ENCODE measurements at regions not wholly inside any gene's neighbourhood (a gene's known extent, or its start where the extent isn't known, plus 50 kb on each side); places are given as distances from the start of the nearest gene placed in this dataset.

GRCh38 chr4:96342196-96342595 lies 502.3 kb downstream of the PDHA2 start:
- intact Hi-C loops (cut with micrococcal nuclease) = loop anchor here (10.0 kb wide), 1 partner anchor 507 kb away; no protein-coding TSS in a partner anchor
- no peak overlapping the region for H3K4me2 ChIP-seq (ENCODE audit: low read length)
- no peak overlapping the region for H3K4me3 ChIP-seq (replicated peaks in 1 of 2; ENCODE audit: low read depth in 1 of 2, low read length in 2 of 2)
- no peak overlapping the region for H2AFZ ChIP-seq (ENCODE audit: low read depth, low read length, poor library complexity, severe bottlenecking)
- ChIA-PET CTCF (interaction anchor here (1.2 kb wide), 1 partner anchor 10 kb away, joined by 3 read pairs; no protein-coding TSS in a partner anchor), RAD21 (ENCODE audit: low non-redundant PET in 1 of 2, low total read pairs in 2 of 2, uncharacterized antibody in 2 of 2, unreplicated experiment in 2 of 2) (no interaction called here), POLR2A (interaction anchor here (0.7 kb wide), 1 partner anchor 117 kb away, joined by 3 read pairs; no protein-coding TSS in a partner anchor)
- no peaks in the 10 kb centered on the region for H3K9me2 ChIP-seq (ENCODE audit: insufficient read depth)
- TF ChIP-seq EGR1 (IDR thresholded peaks at IDR 0.05; ENCODE audit: low read depth) (no peak), JUND (IDR thresholded peaks at IDR 0.05) (no peak), FOSL1 (IDR thresholded peaks at IDR 0.05; ENCODE audit: low read depth) (no peak), SIN3A (IDR thresholded peaks at IDR 0.05; ENCODE audit: low read depth) (no peak), MAX (IDR thresholded peaks at IDR 0.05) (no peak), CTCF (IDR thresholded peaks at IDR 0.05 in 2 of 3, conservative IDR thresholded peaks at IDR 0.05 in 1 of 3; ENCODE audit: borderline replicate concordance in 1 of 3, insufficient read depth in 1 of 3, low read depth in 2 of 3, low read length in 2 of 3) (no peak), POLR2A (IDR thresholded peaks at IDR 0.05; ENCODE audit: borderline replicate concordance, extremely low read depth, insufficient read depth, insufficient read length) (no peak), ZBTB33 (IDR thresholded peaks at IDR 0.05; ENCODE audit: extremely low read depth, insufficient replicate concordance, low read length) (no peak), CEBPB (IDR thresholded peaks at IDR 0.05; ENCODE audit: low read depth) (no peak)
- H3K79me2 ChIP-seq (ENCODE audit: insufficient read depth, low read length) = no peaks in the 10 kb centered on the region
- no peaks in the 10 kb centered on the region for H3K36me3 ChIP-seq (ENCODE audit: control insufficient read depth in 1 of 2, insufficient read depth in 2 of 2, low read length in 2 of 2)
- DNase-seq (ENCODE audit: low read depth, low spot score) (no peak), ATAC-seq (no peak)
- BruUV-seq (replicated peaks) = no TSS peak
- H3K4me1 ChIP-seq (ENCODE audit: control insufficient read depth in 1 of 2, insufficient read depth in 2 of 2, low read length in 2 of 2) = no peaks in the 10 kb centered on the region
- H3K9me3 ChIP-seq (ENCODE audit: control insufficient read depth in 1 of 2, insufficient read depth in 1 of 2, low read depth in 1 of 2, low read length in 2 of 2) = no peaks in the 10 kb centered on the region
- no peaks in the 10 kb centered on the region for H3K27me3 ChIP-seq (ENCODE audit: insufficient read depth, low read length)
- H3K27ac ChIP-seq (ENCODE audit: low read depth, low read length) = no peak overlapping the region
- H4K20me1 ChIP-seq (ENCODE audit: insufficient read depth) = no peaks in the 10 kb centered on the region
- no peak overlapping the region for H3K9ac ChIP-seq (ENCODE audit: low read length)
